ENCODE measurements at regions not wholly inside any gene's neighbourhood (a gene's known extent, or its start where the extent isn't known, plus 50 kb on each side); places are given as distances from the start of the nearest gene placed in this dataset.
A peak's percentile ranks its signal among the peaks of the same experiment; 100 is the strongest.

GRCh38 chr5:34455098-34455497 lies 201.0 kb upstream of the RAI14 start:
- no peak for DNase-seq
- H2AFZ ChIP-seq = no peak overlapping the region
- intact Hi-C loops (cut with micrococcal nuclease; ENCODE audit: unreplicated experiment) = loop anchor here (10.0 kb wide), 1 partner anchor 210 kb away; no protein-coding TSS in a partner anchor
- no peaks in the 10 kb centered on the region for H3K79me2 ChIP-seq (ENCODE audit: low read depth)
- H3K4me2 ChIP-seq = no peak overlapping the region
- H4K20me1 ChIP-seq (ENCODE audit: insufficient read depth) = no peaks in the 10 kb centered on the region
- H3K4me3 ChIP-seq = no peak overlapping the region
- H3K4me1 ChIP-seq (replicated peaks; ENCODE audit: insufficient read depth) = 0 out of 2 replicates have a peak, but pooled peaks cover 4% of the 10 kb centered on the region
- no peaks in the 10 kb centered on the region for H3K36me3 ChIP-seq (ENCODE audit: low read depth)
- no TSS peak for BruUV-seq (replicated peaks)
- ChIA-PET POLR2A (ENCODE audit: unreplicated experiment) (no interaction called here), CTCF (no interaction called here)
- H3K9me3 ChIP-seq (ENCODE audit: insufficient read depth, low read depth) = peaks cover 6% of the 10 kb centered on the region; the same call in 1 of the 2 replicates
- TF ChIP-seq CTCF (conservative IDR thresholded peaks at IDR 0.05) (no peak), EZH2 (IDR thresholded peaks at IDR 0.05; ENCODE audit: low read depth) (no peak)
- H3K27ac ChIP-seq = no peak overlapping the region
- no peaks in the 10 kb centered on the region for H3K9me2 ChIP-seq (ENCODE audit: insufficient read depth)
- H3F3A ChIP-seq (ENCODE audit: insufficient read depth, low read depth) = no peaks in the 10 kb centered on the region
- H3K27me3 ChIP-seq (ENCODE audit: insufficient read depth, low read depth) = peaks cover 13% of the 10 kb centered on the region; the same call in 1 of the 2 replicates

- no TSS peak for BruUV-seq (replicated peaks)
- no peaks in the 10 kb centered on the region for H4K20me1 ChIP-seq (ENCODE audit: insufficient read depth)
- H3K4me2 ChIP-seq = no peak overlapping the region
- H3K79me2 ChIP-seq (ENCODE audit: low read depth) = no peaks in the 10 kb centered on the region
- CTCF ChIA-PET = interaction anchor here (0.7 kb wide), 1 partner anchor 958 kb away, joined by 3 read pairs; no protein-coding TSS in a partner anchor
- no peaks in the 10 kb centered on the region for H3F3A ChIP-seq (ENCODE audit: insufficient read depth, low read depth)
- intact Hi-C loops (cut with micrococcal nuclease; ENCODE audit: unreplicated experiment) = loop anchor here (10.0 kb wide), 1 partner anchor 215 kb away; no protein-coding TSS in a partner anchor
- POLR2A ChIA-PET (ENCODE audit: unreplicated experiment) = no interaction called here
- no peaks in the 10 kb centered on the region for H3K36me3 ChIP-seq (ENCODE audit: low read depth)
- H3K27ac ChIP-seq = no peak overlapping the region
- no peaks in the 10 kb centered on the region for H3K9me2 ChIP-seq (ENCODE audit: insufficient read depth)
- peaks cover 11% of the 10 kb centered on the region for H3K9me3 ChIP-seq (ENCODE audit: insufficient read depth, low read depth)
- peak in 1 of 2 experiments; percentile 21 for DNase-seq
- TF ChIP-seq CTCF (conservative IDR thresholded peaks at IDR 0.05) (no peak), EZH2 (IDR thresholded peaks at IDR 0.05; ENCODE audit: low read depth) (no peak)
- no peaks in the 10 kb centered on the region for H3K27me3 ChIP-seq (ENCODE audit: insufficient read depth, low read depth)
- H2AFZ ChIP-seq = no peak overlapping the region
- H3K4me3 ChIP-seq = no peak overlapping the region
- peaks cover 4% of the 10 kb centered on the region; the same call in 1 of the 2 replicates for H3K4me1 ChIP-seq (replicated peaks; ENCODE audit: insufficient read depth)
Measured at GRCh38 chr5:34459908-34460307, 196.2 kb upstream of the RAI14 start.

GRCh38 chr5:34460496-34460895 lies 195.6 kb upstream of the RAI14 start:
- Histone ChIP-seq H3K4me1 (replicated peaks; ENCODE audit: insufficient read depth) (peaks cover 6% of the 10 kb centered on the region; the same call in 1 of the 2 replicates), H3K36me3 (ENCODE audit: low read depth) (no peaks in the 10 kb centered on the region), H3F3A (ENCODE audit: insufficient read depth, low read depth) (no peaks in the 10 kb centered on the region), H3K9me3 (ENCODE audit: insufficient read depth, low read depth) (peaks cover 11% of the 10 kb centered on the region), H3K4me3 (no peak overlapping the region), H3K4me2 (no peak overlapping the region), H3K9me2 (ENCODE audit: insufficient read depth) (no peaks in the 10 kb centered on the region), H3K27me3 (ENCODE audit: insufficient read depth, low read depth) (no peaks in the 10 kb centered on the region), H4K20me1 (ENCODE audit: insufficient read depth) (no peaks in the 10 kb centered on the region), H3K79me2 (ENCODE audit: low read depth) (no peaks in the 10 kb centered on the region), H3K27ac (no peak overlapping the region), H2AFZ (no peak overlapping the region)
- BruUV-seq (replicated peaks) = no TSS peak
- ChIA-PET CTCF (no interaction called here), POLR2A (ENCODE audit: unreplicated experiment) (no interaction called here)
- no peak for TF ChIP-seq EZH2 (IDR thresholded peaks at IDR 0.05; ENCODE audit: low read depth)
- no peak for TF ChIP-seq CTCF (conservative IDR thresholded peaks at IDR 0.05)
- DNase-seq = peak in 1 of 2 experiments; percentile 23
- intact Hi-C loops (cut with micrococcal nuclease; ENCODE audit: unreplicated experiment) = no loop called here

Data from PC-9 (cell line).